Ovary (tissue), 3 donors: ENCODE measurements at regions not wholly inside any gene's neighbourhood (a gene's known extent, or its start where the extent isn't known, plus 50 kb on each side); places are given as distances from the start of the nearest gene placed in this dataset.

Experiments
- POLR2A ChIP-seq: fragments of 450-650 bp; IDR thresholded peaks from one replicate; pipeline ENCODE4 v1.6.1; 2017; ENCODE audit warnings: antibody characterized with exemption, mild to moderate bottlenecking, moderate library complexity
- TF ChIP-seq, protein P1 (sequence below), 3 donors: fragments of 450-650 bp in 2 of 3; fragments of 200-600 bp in 1 of 3; IDR thresholded peaks; one replicate each; pipeline versions ENCODE4 v1.5.1 to v1.8.0; 2016 to 2022; ENCODE audit warnings: antibody characterized with exemption in 3 of 3, mild to moderate bottlenecking in 1 of 3
- donor health status: DM: no; HTN: no; CAD: no.

DNA sequence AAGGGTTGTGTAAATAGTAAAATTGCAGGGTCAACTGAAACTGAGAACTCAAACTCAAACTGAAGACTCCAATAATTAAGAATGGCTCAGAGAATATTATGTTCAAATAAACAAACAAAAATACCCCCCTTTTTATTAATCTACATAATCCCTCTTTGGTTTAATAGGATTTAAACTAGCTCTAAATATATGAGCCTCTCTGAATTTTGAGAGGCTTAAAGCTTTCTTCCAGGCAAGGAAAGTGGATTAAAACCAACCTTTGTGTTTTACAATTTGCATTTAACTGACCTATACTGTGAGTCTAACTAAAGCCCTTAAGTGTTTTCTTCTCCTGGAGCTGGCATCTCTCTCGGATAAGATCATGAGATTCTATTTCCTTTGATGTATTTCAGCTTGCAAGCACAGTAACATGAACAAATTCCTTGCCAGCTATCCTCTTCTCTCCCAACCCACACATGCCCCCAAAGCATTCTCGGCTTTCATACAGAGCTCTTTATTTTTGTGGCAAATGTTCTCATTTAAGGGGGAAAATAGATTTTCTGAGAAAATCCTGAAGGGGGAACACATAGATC, 1310.8 kb upstream of the AGA start:
- TF ChIP-seq, protein P1, sequence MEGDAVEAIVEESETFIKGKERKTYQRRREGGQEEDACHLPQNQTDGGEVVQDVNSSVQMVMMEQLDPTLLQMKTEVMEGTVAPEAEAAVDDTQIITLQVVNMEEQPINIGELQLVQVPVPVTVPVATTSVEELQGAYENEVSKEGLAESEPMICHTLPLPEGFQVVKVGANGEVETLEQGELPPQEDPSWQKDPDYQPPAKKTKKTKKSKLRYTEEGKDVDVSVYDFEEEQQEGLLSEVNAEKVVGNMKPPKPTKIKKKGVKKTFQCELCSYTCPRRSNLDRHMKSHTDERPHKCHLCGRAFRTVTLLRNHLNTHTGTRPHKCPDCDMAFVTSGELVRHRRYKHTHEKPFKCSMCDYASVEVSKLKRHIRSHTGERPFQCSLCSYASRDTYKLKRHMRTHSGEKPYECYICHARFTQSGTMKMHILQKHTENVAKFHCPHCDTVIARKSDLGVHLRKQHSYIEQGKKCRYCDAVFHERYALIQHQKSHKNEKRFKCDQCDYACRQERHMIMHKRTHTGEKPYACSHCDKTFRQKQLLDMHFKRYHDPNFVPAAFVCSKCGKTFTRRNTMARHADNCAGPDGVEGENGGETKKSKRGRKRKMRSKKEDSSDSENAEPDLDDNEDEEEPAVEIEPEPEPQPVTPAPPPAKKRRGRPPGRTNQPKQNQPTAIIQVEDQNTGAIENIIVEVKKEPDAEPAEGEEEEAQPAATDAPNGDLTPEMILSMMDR (IDR thresholded peaks at IDR 0.05) = no peak
- TF ChIP-seq POLR2A = no peak
